Stomach (tissue), 8 donors: ENCODE measurements at regions not wholly inside any gene's neighbourhood (a gene's known extent, or its start where the extent isn't known, plus 50 kb on each side); places are given as distances from the start of the nearest gene placed in this dataset.

Source experiments
- DNase-seq, 2 donors: peaks; one replicate each; pipeline versions ENCODE4 v3.0.0 to v3.0.0-alpha.2; 2013 to 2019
- H3K27ac ChIP-seq, 5 donors: fragments of 200-600 bp in 4 of 5; sonication (generic) in 4 of 5; one replicate each; pipeline ENCODE4 v1.5.1; 2013 to 2019; ENCODE audit warnings: mild to moderate bottlenecking in 1 of 5, moderate library complexity in 1 of 5
- H3K27me3 ChIP-seq, 3 donors: fragments of 200-600 bp; sonication (generic); one replicate each; pipeline ENCODE4 v1.5.1; 2017 to 2019; ENCODE audit warnings: mixed run types in 1 of 3
- H3K36me3 ChIP-seq, 4 donors: fragments of 200-600 bp; sonication (generic); 1 replicate in 3 of 4; 2 replicates in 1 of 4; pipeline ENCODE4 v1.5.1; 2016 to 2019
- H3K4me1 ChIP-seq, 4 donors: fragments of 200-600 bp; sonication (generic); one replicate each; pipeline ENCODE4 v1.5.1; 2016 to 2019
- H3K4me3 ChIP-seq, 4 donors: fragments of 200-600 bp; sonication (generic) in 3 of 4; one replicate each; pipeline ENCODE4 v1.5.1; 2016 to 2019; ENCODE audit warnings: mild to moderate bottlenecking in 1 of 4
- H3K9me3 ChIP-seq, 4 donors: fragments of 200-600 bp; sonication (generic); one replicate each; pipeline ENCODE4 v1.5.1; 2016 to 2019
- EP300 ChIP-seq: sonication (generic); formaldehyde crosslinking; IDR thresholded peaks from one replicate; pipeline ENCODE4 v1.6.1; 2017; ENCODE audit warnings: antibody characterized with exemption
- POLR2A ChIP-seq, 4 donors: fragments of 450-650 bp; IDR thresholded peaks; one replicate each; pipeline ENCODE4 v1.6.1; 2016; ENCODE audit warnings: antibody characterized with exemption in 4 of 4, control low read depth in 2 of 4, mild to moderate bottlenecking in 1 of 4, moderate library complexity in 1 of 4
- POLR2AphosphoS5 ChIP-seq, 3 donors: sonication (generic); formaldehyde crosslinking; IDR thresholded peaks; one replicate each; pipeline ENCODE4 v1.6.1; 2016; ENCODE audit warnings: antibody characterized with exemption in 3 of 3
- WGBS, 5 donors: extraction: QIAGEN DNeasy Blood & Tissue Kit in 3 of 5; methylation state at CpG; one replicate each; pipeline versions ENCODE4 v1.1.5 to v1.1.7; 2013 to 2018; 5-methylcytosine and 5-hydroxymethylcytosine counted together
- intact Hi-C: fragments of 100-400 bp; cut with DNase I; formaldehyde crosslinking; loops from one replicate; pipeline ENCODE4 v1.15.1; 2023; ENCODE audit warnings: low total_unique reads
- TF ChIP-seq, protein P1 (sequence below), 7 experiments: fragments of 450-650 bp in 4 of 7; fragments of 200-600 bp in 3 of 7; sonication (generic) in 3 of 7; IDR thresholded peaks; one replicate each; pipeline ENCODE4 v1.5.1; 2016 to 2019; ENCODE audit warnings: antibody characterized with exemption in 7 of 7, control low read depth in 2 of 7, mild to moderate bottlenecking in 1 of 7
- donor health status: healthy with polysubstance abuse.
- donor health status: Bipolar disorder and iron deficiency.
- donor health status: healthy.

DNA sequence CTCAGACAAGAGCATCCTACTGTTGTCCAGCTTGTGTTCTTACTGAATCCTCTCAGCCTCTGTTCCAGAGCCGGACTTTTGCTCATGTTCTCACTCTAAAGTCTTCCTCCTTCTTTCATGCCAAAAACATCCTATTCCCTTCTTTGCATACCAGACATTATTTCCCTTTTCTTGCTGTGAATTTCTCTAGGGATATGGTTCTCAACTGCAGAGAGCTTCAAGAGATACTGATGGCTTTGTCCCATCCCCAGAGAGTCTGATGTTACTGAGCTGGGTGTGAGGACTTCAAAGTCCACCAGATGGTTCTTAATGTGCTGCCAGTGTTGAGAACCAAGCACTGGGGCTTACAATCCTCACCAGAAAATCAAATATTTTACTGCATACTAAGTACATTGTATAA lies 98.6 kb upstream of the FER start:
- DNase-seq, result no peak
- intact Hi-C loops, result no loop called here
- H3K27ac ChIP-seq, result no peak overlapping the region
- TF ChIP-seq POLR2AphosphoS5 (IDR thresholded peaks at IDR 0.05), result no peak
- no peak for TF ChIP-seq EP300
- TF ChIP-seq POLR2A (IDR thresholded peaks at IDR 0.05), result no peak
- TF ChIP-seq, protein P1, sequence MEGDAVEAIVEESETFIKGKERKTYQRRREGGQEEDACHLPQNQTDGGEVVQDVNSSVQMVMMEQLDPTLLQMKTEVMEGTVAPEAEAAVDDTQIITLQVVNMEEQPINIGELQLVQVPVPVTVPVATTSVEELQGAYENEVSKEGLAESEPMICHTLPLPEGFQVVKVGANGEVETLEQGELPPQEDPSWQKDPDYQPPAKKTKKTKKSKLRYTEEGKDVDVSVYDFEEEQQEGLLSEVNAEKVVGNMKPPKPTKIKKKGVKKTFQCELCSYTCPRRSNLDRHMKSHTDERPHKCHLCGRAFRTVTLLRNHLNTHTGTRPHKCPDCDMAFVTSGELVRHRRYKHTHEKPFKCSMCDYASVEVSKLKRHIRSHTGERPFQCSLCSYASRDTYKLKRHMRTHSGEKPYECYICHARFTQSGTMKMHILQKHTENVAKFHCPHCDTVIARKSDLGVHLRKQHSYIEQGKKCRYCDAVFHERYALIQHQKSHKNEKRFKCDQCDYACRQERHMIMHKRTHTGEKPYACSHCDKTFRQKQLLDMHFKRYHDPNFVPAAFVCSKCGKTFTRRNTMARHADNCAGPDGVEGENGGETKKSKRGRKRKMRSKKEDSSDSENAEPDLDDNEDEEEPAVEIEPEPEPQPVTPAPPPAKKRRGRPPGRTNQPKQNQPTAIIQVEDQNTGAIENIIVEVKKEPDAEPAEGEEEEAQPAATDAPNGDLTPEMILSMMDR (IDR thresholded peaks at IDR 0.05), result no peak
- peaks cover 0 to 13% (median 10%) of the 10 kb centered on the region in 4 donors for H3K9me3 ChIP-seq
- no peaks in the 10 kb centered on the region for H3K27me3 ChIP-seq
- H3K4me1 ChIP-seq, result no peaks in the 10 kb centered on the region
- H3K36me3 ChIP-seq, result no peaks in the 10 kb centered on the region
- WGBS, 5 donors, result 84 to 100% (median 94%) methylated on average over 1 of the region's 1 CpG
- H3K4me3 ChIP-seq, result no peak overlapping the region

DNA sequence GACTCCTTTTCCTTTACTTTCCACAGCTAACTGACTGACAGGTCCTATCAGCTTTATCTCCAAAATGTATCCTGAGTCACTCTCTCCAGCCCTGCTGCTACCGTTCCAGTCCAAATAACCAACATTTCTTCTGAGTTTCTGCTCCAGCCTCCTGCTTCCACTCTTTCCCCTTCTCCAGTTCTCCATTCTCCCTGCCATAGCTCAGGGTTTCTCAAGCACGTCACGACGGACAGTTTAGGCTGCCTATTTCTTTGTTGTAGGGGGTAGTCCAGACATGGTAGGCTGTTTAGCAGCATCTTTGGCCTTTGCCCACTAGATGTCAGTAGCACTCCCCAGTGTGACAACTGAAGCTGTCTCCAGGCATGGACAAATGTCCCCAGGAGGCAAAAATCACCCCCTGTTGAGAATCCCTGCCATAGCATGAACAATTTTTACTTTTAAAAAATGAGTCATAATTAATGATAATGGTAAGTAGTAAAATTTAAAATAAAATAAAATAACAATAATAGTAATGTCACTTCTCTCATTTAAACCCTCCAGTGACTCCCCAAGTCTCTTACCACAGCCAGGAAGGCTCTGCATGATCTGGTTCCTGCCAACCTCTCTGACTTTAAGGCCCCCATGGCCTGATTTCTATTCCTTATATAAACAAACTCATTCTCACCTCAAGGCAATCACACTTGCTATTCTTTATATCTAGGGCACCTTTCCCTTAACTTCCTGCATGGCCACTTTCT lies 105.4 kb upstream of the FER start:
- 3 to 9% (median 4%) methylated on average over 4 of the region's 4 CpGs for WGBS, 5 donors
- peaks cover 0 to 5% (median 2%) of the 10 kb centered on the region in 4 donors for H3K4me1 ChIP-seq
- peak; percentile 38 to 88 for DNase-seq
- no peak overlapping the region for H3K4me3 ChIP-seq
- no peak for TF ChIP-seq POLR2A (IDR thresholded peaks at IDR 0.05)
- TF ChIP-seq, protein P1 (IDR thresholded peaks at IDR 0.05), result peak in 5 of 7 experiments; percentile 39 to 73 (median 58)
- intact Hi-C loops, result no loop called here
- H3K36me3 ChIP-seq, result no peaks in the 10 kb centered on the region
- H3K27me3 ChIP-seq, result no peaks in the 10 kb centered on the region
- H3K27ac ChIP-seq, result no peak overlapping the region
- peaks cover 0 to 5% (median 4%) of the 10 kb centered on the region in 4 donors for H3K9me3 ChIP-seq

DNA sequence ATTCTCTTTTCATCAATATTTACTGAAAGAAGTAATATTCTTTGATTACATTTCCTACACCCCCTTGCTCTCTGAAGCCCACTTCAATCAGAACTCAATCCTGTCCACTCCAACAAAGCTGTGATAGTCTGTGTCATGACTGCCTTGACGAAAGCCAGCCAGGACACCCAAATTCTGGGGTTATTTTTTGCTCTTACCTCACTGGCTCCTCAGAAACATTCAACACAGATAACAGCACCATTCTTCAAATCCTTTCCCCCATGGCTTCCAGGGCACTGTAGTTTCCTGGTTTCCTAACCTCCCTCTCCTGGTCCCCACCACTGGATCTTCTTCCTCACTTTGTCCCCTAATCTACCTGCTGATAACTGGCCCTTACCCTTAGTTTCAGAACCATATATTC lies 106.1 kb upstream of the FER start:
- Histone ChIP-seq H3K36me3 (no peaks in the 10 kb centered on the region), H3K4me3 (no peak overlapping the region), H3K27me3 (no peaks in the 10 kb centered on the region), H3K27ac (no peak overlapping the region), H3K4me1 (peaks cover 0 to 5% (median 2%) of the 10 kb centered on the region in 4 donors), H3K9me3 (no peaks in the 10 kb centered on the region)
- 67 to 91% (median 81%) methylated on average over 1 of the region's 1 CpG for WGBS, 5 donors
- intact Hi-C loops, result no loop called here
- no peak for DNase-seq
- TF ChIP-seq, protein P1 (IDR thresholded peaks at IDR 0.05), result no peak
- TF ChIP-seq EP300, result no peak

DNA sequence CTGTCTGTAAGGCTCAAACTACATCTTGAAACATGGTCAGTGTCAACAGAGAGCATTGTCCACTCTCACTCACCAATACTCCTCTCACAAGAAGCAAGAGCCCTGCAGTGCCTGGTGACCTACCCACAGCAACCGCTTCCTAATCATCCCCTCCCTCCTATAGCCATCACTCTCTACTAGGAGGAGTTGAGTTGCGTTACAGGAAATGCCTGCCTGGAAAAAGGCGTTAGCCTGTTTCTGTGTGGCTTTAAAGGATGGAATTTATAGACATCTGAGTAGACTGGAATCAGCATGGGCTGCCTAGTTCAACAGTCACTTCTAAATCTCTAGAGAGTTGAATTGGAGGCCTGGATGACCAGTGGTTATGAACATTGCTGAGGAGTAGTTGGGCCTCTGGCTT lies 108.3 kb upstream of the FER start:
- TF ChIP-seq POLR2A (IDR thresholded peaks at IDR 0.05) (no peak), EP300 (no peak), POLR2AphosphoS5 (IDR thresholded peaks at IDR 0.05) (no peak)
- TF ChIP-seq, protein P1 (IDR thresholded peaks at IDR 0.05), result no peak
- Histone ChIP-seq H3K4me1 (peaks cover 0 to 5% (median 2%) of the 10 kb centered on the region in 4 donors), H3K36me3 (no peaks in the 10 kb centered on the region), H3K4me3 (no peak overlapping the region), H3K9me3 (no peaks in the 10 kb centered on the region), H3K27me3 (no peaks in the 10 kb centered on the region), H3K27ac (no peak overlapping the region)
- 71 to 84% (median 82%) methylated on average over 3 of the region's 3 CpGs for WGBS, 5 donors
- DNase-seq, result no peak
- intact Hi-C loops, result no loop called here
